ENCODE measurements at regions not wholly inside any gene's neighbourhood (a gene's known extent, or its start where the extent isn't known, plus 50 kb on each side); places are given as distances from the start of the nearest gene placed in this dataset.

GRCh38 chr12:111111681-111112080, 191.3 kb upstream of the MYL2 start:
- DNase-seq (ENCODE audit: low read depth in 2 of 2): no peak

GRCh38 chr12:111110556-111110955, 190.2 kb upstream of the MYL2 start:
- DNase-seq (ENCODE audit: low read depth in 2 of 2): no peak

- DNase-seq (ENCODE audit: low read depth in 2 of 2): no peak
Measured at GRCh38 chr12:111108726-111109125, 188.3 kb upstream of the MYL2 start.

- no peak for DNase-seq (ENCODE audit: low read depth in 2 of 2)
Measured at GRCh38 chr12:111107392-111108178, 187.2 kb upstream of the MYL2 start.

GRCh38 chr12:111105294-111105693, 184.9 kb upstream of the MYL2 start:
- DNase-seq (ENCODE audit: low read depth in 2 of 2): no peak

- no peak for DNase-seq (ENCODE audit: low read depth in 2 of 2)
Measured at GRCh38 chr12:111103583-111103982, 183.2 kb upstream of the MYL2 start.

- no peak for DNase-seq (ENCODE audit: low read depth in 2 of 2)
Measured at GRCh38 chr12:111102102-111102739, 181.8 kb upstream of the MYL2 start.

- no peak for DNase-seq (ENCODE audit: low read depth in 2 of 2)
Measured at GRCh38 chr12:111101003-111101402, 180.6 kb upstream of the MYL2 start.

- no peak for DNase-seq (ENCODE audit: low read depth in 2 of 2)
Measured at GRCh38 chr12:111100554-111100953, 180.2 kb upstream of the MYL2 start.

GRCh38 chr12:111100003-111100402, 179.6 kb upstream of the MYL2 start:
- no peak for DNase-seq (ENCODE audit: low read depth in 2 of 2)

GRCh38 chr12:111099186-111099585, 178.8 kb upstream of the MYL2 start:
- DNase-seq (ENCODE audit: low read depth in 2 of 2): no peak

GRCh38 chr12:111094157-111095010, 174.0 kb upstream of the MYL2 start:
- DNase-seq (ENCODE audit: low read depth in 2 of 2): no peak

GRCh38 chr12:111093428-111094142, 173.2 kb upstream of the MYL2 start:
- peak in 1 of 2 donors; percentile 10 for DNase-seq (ENCODE audit: low read depth in 2 of 2)

- no peak for DNase-seq (ENCODE audit: low read depth in 2 of 2)
Measured at GRCh38 chr12:111091051-111091450, 170.7 kb upstream of the MYL2 start.

GRCh38 chr12:111089616-111090015, 169.2 kb upstream of the MYL2 start:
- no peak for DNase-seq (ENCODE audit: low read depth in 2 of 2)

GRCh38 chr12:111088409-111088808, 168.0 kb upstream of the MYL2 start:
- no peak for DNase-seq (ENCODE audit: low read depth in 2 of 2)

- no peak for DNase-seq (ENCODE audit: low read depth in 2 of 2)
Measured at GRCh38 chr12:111086947-111087700, 166.7 kb upstream of the MYL2 start.

GRCh38 chr12:111085096-111085495, 164.7 kb upstream of the MYL2 start:
- no peak for DNase-seq (ENCODE audit: low read depth in 2 of 2)

- no peak for DNase-seq (ENCODE audit: low read depth in 2 of 2)
Measured at GRCh38 chr12:111084605-111085004, 164.2 kb upstream of the MYL2 start.

- DNase-seq (ENCODE audit: low read depth in 2 of 2): no peak
Measured at GRCh38 chr12:111084158-111084557, 163.8 kb upstream of the MYL2 start.

- DNase-seq (ENCODE audit: low read depth in 2 of 2): no peak
Measured at GRCh38 chr12:111081600-111081999, 161.2 kb upstream of the MYL2 start.
